Neural cell (in vitro differentiated cells): ENCODE measurements at regions not wholly inside any gene's neighbourhood (a gene's known extent, or its start where the extent isn't known, plus 50 kb on each side); places are given as distances from the start of the nearest gene placed in this dataset.

Experiments used
- H2AFZ ChIP-seq: fragments of 200-600, 300-800 bp; sonication (generic), shearing (Covaris generic); 2 replicates; pipeline ENCODE4 v1.6.0; 2014; ENCODE audit warnings: low read depth, mild to moderate bottlenecking, antibody characterized with exemption, low read length, moderate library complexity
- H3F3A ChIP-seq: fragments of 200-600 bp; shearing (Covaris generic); 2 replicates; pipeline ENCODE4 v1.6.1; 2016; ENCODE audit warnings: mild to moderate bottlenecking, moderate library complexity, mixed read lengths, antibody characterized with exemption, low read length; ENCODE audit not compliant: insufficient read depth, poor library complexity, severe bottlenecking
- H3K27ac ChIP-seq: fragments of 200-600, 300-800 bp; sonication (generic), shearing (Covaris generic); 2 replicates; pipeline ENCODE4 v1.5.1; 2014; ENCODE audit warnings: mild to moderate bottlenecking, low read length, moderate library complexity
- H3K27me3 ChIP-seq: fragments of 300-800, 200-600 bp; sonication (generic), shearing (Covaris generic); 2 replicates; pipeline ENCODE4 v1.6.0; 2014; ENCODE audit warnings: mild to moderate bottlenecking, low read depth, low read length, moderate library complexity; ENCODE audit not compliant: insufficient read depth
- H3K36me3 ChIP-seq: fragments of 300-800, 200-600 bp; sonication (generic), shearing (Covaris generic); 2 replicates; pipeline ENCODE4 v1.5.1; 2014; ENCODE audit warnings: mild to moderate bottlenecking, antibody characterized with exemption, low read length, moderate library complexity; ENCODE audit not compliant: insufficient read depth
- H3K4me2 ChIP-seq: fragments of 300-800, 200-600 bp; sonication (generic), shearing (Covaris generic); 2 replicates; pipeline ENCODE4 v1.6.0; 2014; ENCODE audit warnings: mild to moderate bottlenecking, low read length
- H3K4me3 ChIP-seq: fragments of 300-800, 200-600 bp; sonication (generic), shearing (Covaris generic); 2 replicates; pipeline ENCODE4 v1.5.1; 2014; ENCODE audit warnings: mild to moderate bottlenecking, low read length, moderate library complexity
- H3K79me2 ChIP-seq: fragments of 200-600 bp; shearing (Covaris generic); replicated peaks from 2 replicates; pipeline ENCODE4 v1.6.0; 2014; ENCODE audit warnings: mild to moderate bottlenecking, low read length, moderate library complexity; ENCODE audit not compliant: insufficient read depth
- H3K9ac ChIP-seq: fragments of 300-800, 200-600 bp; sonication (generic), shearing (Covaris generic); 2 replicates; pipeline ENCODE4 v1.6.1; 2016; ENCODE audit warnings: mild to moderate bottlenecking, low read length, mixed read lengths
- H3K9me2 ChIP-seq: fragments of 200-600 bp; shearing (Covaris generic); 2 replicates; pipeline ENCODE4 v1.6.1; 2016; ENCODE audit warnings: mild to moderate bottlenecking, low read length, mixed read lengths; ENCODE audit not compliant: insufficient read depth
- H3K9me3 ChIP-seq: fragments of 200-600, 300-800 bp; sonication (generic), shearing (Covaris generic); 2 replicates; pipeline ENCODE4 v1.6.1; 2016; ENCODE audit warnings: mild to moderate bottlenecking, mixed run types, low read length, moderate library complexity, mixed read lengths
- H4K20me1 ChIP-seq: fragments of 200-600 bp; shearing (Covaris generic); 2 replicates; pipeline ENCODE4 v1.6.1; 2016; ENCODE audit warnings: mild to moderate bottlenecking, mixed run types; ENCODE audit not compliant: insufficient read depth
- EP300 ChIP-seq: fragments of 450-650 bp; conservative IDR thresholded peaks from 2 replicates; pipeline ENCODE4 v1.6.1; 2014; ENCODE audit warnings: antibody characterized with exemption, mild to moderate bottlenecking, moderate library complexity; ENCODE audit not compliant: poor library complexity, severe bottlenecking
- EZH2 ChIP-seq: fragments of 200-600, 300-800 bp; shearing (Covaris generic), sonication (generic); IDR thresholded peaks from 2 replicates; pipeline ENCODE4 v1.6.1; 2014; ENCODE audit warnings: antibody characterized with exemption, low read length, borderline replicate concordance, mild to moderate bottlenecking; ENCODE audit not compliant: insufficient read depth, poor library complexity, severe bottlenecking
- MXI1 ChIP-seq: fragments of 450-650 bp; conservative IDR thresholded peaks from 2 replicates; pipeline ENCODE4 v1.6.1; 2014; ENCODE audit warnings: antibody characterized with exemption, mild to moderate bottlenecking; ENCODE audit not compliant: poor library complexity, severe bottlenecking
- POLR2AphosphoS5 ChIP-seq: IDR thresholded peaks from 2 replicates; pipeline ENCODE4 v1.6.1; 2012
- RAD21 ChIP-seq: fragments of 450-650 bp; conservative IDR thresholded peaks from 2 replicates; pipeline ENCODE4 v1.6.1; 2014; ENCODE audit warnings: antibody characterized with exemption, mild to moderate bottlenecking, moderate library complexity
- SMC3 ChIP-seq: fragments of 450-650 bp; conservative IDR thresholded peaks from 2 replicates; pipeline ENCODE4 v1.6.1; 2014; ENCODE audit warnings: antibody characterized with exemption, mild to moderate bottlenecking, moderate library complexity; ENCODE audit not compliant: poor library complexity
- TAF1 ChIP-seq: IDR thresholded peaks from 2 replicates; pipeline ENCODE4 v1.6.1; 2012; ENCODE audit warnings: low read depth
- TF ChIP-seq, protein P1 (sequence below): fragments of 450-650 bp; IDR thresholded peaks from 2 replicates; pipeline ENCODE4 v1.5.1; 2014; ENCODE audit warnings: antibody characterized with exemption, mild to moderate bottlenecking, moderate library complexity; ENCODE audit not compliant: poor library complexity, severe bottlenecking
- TF ChIP-seq, protein P2 (sequence below): IDR thresholded peaks from 2 replicates; pipeline ENCODE4 v1.6.1; 2012; ENCODE audit warnings: borderline replicate concordance

DNA sequence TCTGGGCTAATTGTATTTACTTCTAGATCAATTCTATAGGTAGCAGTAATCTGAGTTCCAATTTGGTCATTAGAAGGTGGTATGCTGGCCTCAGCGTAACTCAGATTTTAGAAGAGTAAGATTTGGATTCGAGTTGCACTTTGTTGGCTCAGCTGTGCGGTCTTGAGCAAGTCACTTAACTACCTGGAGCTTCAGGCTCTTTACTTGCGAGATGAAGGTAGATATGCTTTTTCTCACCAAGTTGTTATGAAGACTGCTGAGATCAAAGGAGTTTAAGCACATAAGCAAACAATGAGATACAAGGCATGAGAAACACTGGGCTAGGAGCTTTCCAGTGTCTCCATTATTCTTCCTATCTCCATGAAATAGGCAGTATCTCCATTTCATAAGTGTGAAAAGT lies 133.8 kb upstream of the RANBP3L start:
- H3K9ac ChIP-seq: no peak overlapping the region
- no peaks in the 10 kb centered on the region for H4K20me1 ChIP-seq
- no peak overlapping the region for H3K4me3 ChIP-seq
- no peaks in the 10 kb centered on the region for H3K27me3 ChIP-seq
- no peak overlapping the region for H3K27ac ChIP-seq
- TF ChIP-seq RAD21 (no peak), EP300 (no peak), EZH2 (no peak), TAF1 (no peak), SMC3 (no peak), POLR2AphosphoS5 (no peak), MXI1 (no peak)
- TF ChIP-seq, protein P1, sequence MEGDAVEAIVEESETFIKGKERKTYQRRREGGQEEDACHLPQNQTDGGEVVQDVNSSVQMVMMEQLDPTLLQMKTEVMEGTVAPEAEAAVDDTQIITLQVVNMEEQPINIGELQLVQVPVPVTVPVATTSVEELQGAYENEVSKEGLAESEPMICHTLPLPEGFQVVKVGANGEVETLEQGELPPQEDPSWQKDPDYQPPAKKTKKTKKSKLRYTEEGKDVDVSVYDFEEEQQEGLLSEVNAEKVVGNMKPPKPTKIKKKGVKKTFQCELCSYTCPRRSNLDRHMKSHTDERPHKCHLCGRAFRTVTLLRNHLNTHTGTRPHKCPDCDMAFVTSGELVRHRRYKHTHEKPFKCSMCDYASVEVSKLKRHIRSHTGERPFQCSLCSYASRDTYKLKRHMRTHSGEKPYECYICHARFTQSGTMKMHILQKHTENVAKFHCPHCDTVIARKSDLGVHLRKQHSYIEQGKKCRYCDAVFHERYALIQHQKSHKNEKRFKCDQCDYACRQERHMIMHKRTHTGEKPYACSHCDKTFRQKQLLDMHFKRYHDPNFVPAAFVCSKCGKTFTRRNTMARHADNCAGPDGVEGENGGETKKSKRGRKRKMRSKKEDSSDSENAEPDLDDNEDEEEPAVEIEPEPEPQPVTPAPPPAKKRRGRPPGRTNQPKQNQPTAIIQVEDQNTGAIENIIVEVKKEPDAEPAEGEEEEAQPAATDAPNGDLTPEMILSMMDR: no peak
- TF ChIP-seq, protein P2, sequence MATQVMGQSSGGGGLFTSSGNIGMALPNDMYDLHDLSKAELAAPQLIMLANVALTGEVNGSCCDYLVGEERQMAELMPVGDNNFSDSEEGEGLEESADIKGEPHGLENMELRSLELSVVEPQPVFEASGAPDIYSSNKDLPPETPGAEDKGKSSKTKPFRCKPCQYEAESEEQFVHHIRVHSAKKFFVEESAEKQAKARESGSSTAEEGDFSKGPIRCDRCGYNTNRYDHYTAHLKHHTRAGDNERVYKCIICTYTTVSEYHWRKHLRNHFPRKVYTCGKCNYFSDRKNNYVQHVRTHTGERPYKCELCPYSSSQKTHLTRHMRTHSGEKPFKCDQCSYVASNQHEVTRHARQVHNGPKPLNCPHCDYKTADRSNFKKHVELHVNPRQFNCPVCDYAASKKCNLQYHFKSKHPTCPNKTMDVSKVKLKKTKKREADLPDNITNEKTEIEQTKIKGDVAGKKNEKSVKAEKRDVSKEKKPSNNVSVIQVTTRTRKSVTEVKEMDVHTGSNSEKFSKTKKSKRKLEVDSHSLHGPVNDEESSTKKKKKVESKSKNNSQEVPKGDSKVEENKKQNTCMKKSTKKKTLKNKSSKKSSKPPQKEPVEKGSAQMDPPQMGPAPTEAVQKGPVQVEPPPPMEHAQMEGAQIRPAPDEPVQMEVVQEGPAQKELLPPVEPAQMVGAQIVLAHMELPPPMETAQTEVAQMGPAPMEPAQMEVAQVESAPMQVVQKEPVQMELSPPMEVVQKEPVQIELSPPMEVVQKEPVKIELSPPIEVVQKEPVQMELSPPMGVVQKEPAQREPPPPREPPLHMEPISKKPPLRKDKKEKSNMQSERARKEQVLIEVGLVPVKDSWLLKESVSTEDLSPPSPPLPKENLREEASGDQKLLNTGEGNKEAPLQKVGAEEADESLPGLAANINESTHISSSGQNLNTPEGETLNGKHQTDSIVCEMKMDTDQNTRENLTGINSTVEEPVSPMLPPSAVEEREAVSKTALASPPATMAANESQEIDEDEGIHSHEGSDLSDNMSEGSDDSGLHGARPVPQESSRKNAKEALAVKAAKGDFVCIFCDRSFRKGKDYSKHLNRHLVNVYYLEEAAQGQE: no peak
- no peaks in the 10 kb centered on the region for H3F3A ChIP-seq
- no peaks in the 10 kb centered on the region for H3K9me2 ChIP-seq
- H3K4me2 ChIP-seq: no peak overlapping the region
- no peaks in the 10 kb centered on the region for H3K79me2 ChIP-seq
- H3K36me3 ChIP-seq: no peaks in the 10 kb centered on the region
- no peaks in the 10 kb centered on the region for H3K9me3 ChIP-seq
- H2AFZ ChIP-seq: no peak overlapping the region

DNA sequence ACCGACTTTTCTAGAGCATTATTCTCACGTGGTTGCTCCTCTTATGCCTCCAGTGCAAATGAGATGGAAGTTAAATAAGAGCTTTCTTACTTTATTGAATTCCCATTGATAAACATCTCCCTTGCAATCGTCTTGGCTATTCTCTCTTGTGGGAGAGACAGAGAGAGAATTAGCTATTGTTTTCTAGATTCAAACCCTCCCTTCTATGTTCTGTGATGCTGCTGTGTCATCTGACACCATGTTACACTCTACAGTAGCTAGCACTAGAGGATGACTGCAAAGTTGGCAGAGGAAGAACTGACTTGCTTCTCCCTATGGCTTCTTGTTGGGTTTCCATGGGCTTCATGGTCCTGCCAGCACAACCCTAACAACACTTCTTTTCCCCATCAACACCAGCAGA lies 134.6 kb upstream of the RANBP3L start:
- H3K4me2 ChIP-seq: no peak overlapping the region
- no peaks in the 10 kb centered on the region for H4K20me1 ChIP-seq
- H3K9me3 ChIP-seq: no peaks in the 10 kb centered on the region
- TF ChIP-seq SMC3 (no peak), RAD21 (no peak), POLR2AphosphoS5 (no peak), TAF1 (no peak), EZH2 (no peak), EP300 (no peak), MXI1 (no peak)
- TF ChIP-seq, protein P2: no peak
- TF ChIP-seq, protein P1: no peak
- no peaks in the 10 kb centered on the region for H3K27me3 ChIP-seq
- H3K36me3 ChIP-seq: no peaks in the 10 kb centered on the region
- no peak overlapping the region for H3K4me3 ChIP-seq
- no peak overlapping the region for H3K27ac ChIP-seq
- no peak overlapping the region for H2AFZ ChIP-seq
- no peaks in the 10 kb centered on the region for H3F3A ChIP-seq
- no peaks in the 10 kb centered on the region for H3K9me2 ChIP-seq
- no peak overlapping the region for H3K9ac ChIP-seq
- no peaks in the 10 kb centered on the region for H3K79me2 ChIP-seq
